GM10248 (cell line): ENCODE measurements at regions not wholly inside any gene's neighbourhood (a gene's known extent, or its start where the extent isn't known, plus 50 kb on each side); places are given as distances from the start of the nearest gene placed in this dataset.

Experiments used
- CTCF ChIA-PET: fragments of 300-600 bp; sonication (Branson Sonifier 250); formaldehyde crosslinking; extraction: SDS; loops from one replicate; lab custom pipeline; 2021; ENCODE audit warnings: antibody characterized with exemption; lab: Yijun Ruan, JAX
- POLR2A ChIA-PET: fragments of 350-650 bp; sonication (Branson Sonifier 250); formaldehyde crosslinking; extraction: SDS; loops from one replicate; lab custom pipeline; 2020; ENCODE audit warnings: antibody characterized with exemption; lab: Yijun Ruan, JAX
- DNase-seq: peaks from one replicate; pipeline ENCODE4 v3.0.0; 2012; ENCODE audit errors: extremely low spot score
- CTCF ChIP-seq: IDR thresholded peaks from 2 replicates; pipeline ENCODE4 v1.5.1; 2012; ENCODE audit warnings: mild to moderate bottlenecking, low read depth; ENCODE audit errors: extremely low read depth, missing control alignments, control extremely low read depth

GRCh38 chr3:87390821-87391220 lies 114.4 kb upstream of the POU1F1 start:
- CTCF ChIA-PET, result interaction anchor here (1.1 kb wide), 1 partner anchor 18 kb away, joined by 3 read pairs; no protein-coding TSS in a partner anchor
- DNase-seq, result no peak
- TF ChIP-seq CTCF, result no peak
- POLR2A ChIA-PET, result no interaction called here

- DNase-seq, result no peak
- POLR2A ChIA-PET, result no interaction called here
- CTCF ChIA-PET, result interaction anchor here (1.1 to 1.6 kb wide), 2 partner anchors 9 to 17 kb away, joined by 3 read pairs; no protein-coding TSS in a partner anchor
These were observed 114.0 kb upstream of the POU1F1 start for GRCh38 chr3:87390353-87390752.

GRCh38 chr3:87375231-87375682 lies 98.9 kb upstream of the POU1F1 start:
- no peak for TF ChIP-seq CTCF
- CTCF ChIA-PET, result interaction anchor here (2.0 kb wide), 1 partner anchor 13 kb away, joined by 6 read pairs; no protein-coding TSS in a partner anchor
- DNase-seq, result no peak
- POLR2A ChIA-PET, result no interaction called here

More at GRCh38 chr3:87390353-87390752, 114.0 kb upstream of the POU1F1 start:
- TF ChIP-seq CTCF, result no peak

DNA sequence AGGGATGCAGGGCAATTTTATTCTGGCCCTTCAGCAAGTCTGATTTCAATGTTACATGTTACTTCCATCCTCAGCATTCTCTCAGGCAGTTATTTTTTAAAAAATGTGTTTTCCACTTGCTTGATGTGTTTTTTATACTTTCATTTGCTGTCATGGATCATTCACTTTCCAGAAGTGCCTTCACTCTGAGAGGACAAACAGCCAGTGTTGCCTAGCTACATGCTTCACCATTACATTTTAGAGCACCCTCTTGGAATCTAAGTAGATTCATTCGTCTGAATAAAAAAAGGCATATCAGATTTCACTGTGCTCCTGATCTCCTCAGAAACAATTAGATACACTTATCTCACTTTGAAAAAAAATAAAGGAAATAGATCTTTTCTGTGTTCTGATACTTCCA lies 93.6 kb upstream of the POU1F1 start:
- TF ChIP-seq CTCF, result no peak
- no peak for DNase-seq
- CTCF ChIA-PET, result interaction anchor here (1.8 kb wide), 1 partner anchor 19 kb away, joined by 6 read pairs; no protein-coding TSS in a partner anchor
- POLR2A ChIA-PET, result no interaction called here

- no peak for TF ChIP-seq CTCF
- CTCF ChIA-PET, result interaction anchor here (1.4 to 2.1 kb wide), 3 partner anchors 12 to 16 kb away, joined by 3 to 6 read pairs (median 5); no protein-coding TSS in a partner anchor
- DNase-seq, result no peak
- POLR2A ChIA-PET, result no interaction called here
These were observed 91.4 kb upstream of the POU1F1 start for GRCh38 chr3:87367736-87368135.

GRCh38 chr3:87363721-87364120 lies 87.3 kb upstream of the POU1F1 start:
- no peak for TF ChIP-seq CTCF
- CTCF ChIA-PET, result interaction anchor here (1.0 kb wide), 1 partner anchor 13 kb away, joined by 4 read pairs; no protein-coding TSS in a partner anchor
- DNase-seq, result no peak
- POLR2A ChIA-PET, result no interaction called here
